Peyer's patch (tissue), 4 donors: ENCODE measurements at regions not wholly inside any gene's neighbourhood (a gene's known extent, or its start where the extent isn't known, plus 50 kb on each side); places are given as distances from the start of the nearest gene placed in this dataset.
A peak's percentile ranks its signal among the peaks of the same experiment; 100 is the strongest.

Experiments used
- DNase-seq, 3 donors: peaks; one replicate each; pipeline ENCODE4 v3.0.0-alpha.2; 2017 to 2019
- H3K27ac ChIP-seq, 4 donors: fragments of 200-600 bp; sonication (generic); one replicate each; pipeline ENCODE4 v1.5.1; 2016 to 2019
- H3K27me3 ChIP-seq, 2 donors: fragments of 200-600 bp; sonication (generic); one replicate each; pipeline ENCODE4 v1.5.1; 2019
- H3K36me3 ChIP-seq, 3 donors: fragments of 200-600 bp; sonication (generic); one replicate each; pipeline ENCODE4 v1.5.1; 2016 to 2019
- H3K4me1 ChIP-seq, 4 donors: fragments of 200-600 bp; sonication (generic); one replicate each; pipeline ENCODE4 v1.5.1; 2016 to 2019
- H3K4me3 ChIP-seq, 4 donors: fragments of 200-600 bp; sonication (generic); 1 replicate in 3 of 4; 2 replicates in 1 of 4; pipeline ENCODE4 v1.5.1; 2016 to 2019; ENCODE audit warnings: mild to moderate bottlenecking in 1 of 4
- H3K9me3 ChIP-seq, 4 donors: fragments of 200-600 bp; sonication (generic); one replicate each; pipeline ENCODE4 v1.5.1; 2016 to 2019; ENCODE audit warnings: mild to moderate bottlenecking in 1 of 4
- POLR2A ChIP-seq, 2 donors: fragments of 450-650 bp; IDR thresholded peaks; one replicate each; pipeline ENCODE4 v1.5.1; 2017; ENCODE audit warnings: antibody characterized with exemption in 2 of 2, mild to moderate bottlenecking in 2 of 2, moderate library complexity in 2 of 2
- TF ChIP-seq, protein P1 (sequence below), 6 experiments: fragments of 450-650 bp in 4 of 6; fragments of 200-600 bp in 2 of 6; sonication (generic) in 1 of 6; IDR thresholded peaks; one replicate each; pipeline ENCODE4 v1.5.1; 2017 to 2019; ENCODE audit warnings: antibody characterized with exemption in 6 of 6, mild to moderate bottlenecking in 3 of 6, moderate library complexity in 1 of 6

DNA sequence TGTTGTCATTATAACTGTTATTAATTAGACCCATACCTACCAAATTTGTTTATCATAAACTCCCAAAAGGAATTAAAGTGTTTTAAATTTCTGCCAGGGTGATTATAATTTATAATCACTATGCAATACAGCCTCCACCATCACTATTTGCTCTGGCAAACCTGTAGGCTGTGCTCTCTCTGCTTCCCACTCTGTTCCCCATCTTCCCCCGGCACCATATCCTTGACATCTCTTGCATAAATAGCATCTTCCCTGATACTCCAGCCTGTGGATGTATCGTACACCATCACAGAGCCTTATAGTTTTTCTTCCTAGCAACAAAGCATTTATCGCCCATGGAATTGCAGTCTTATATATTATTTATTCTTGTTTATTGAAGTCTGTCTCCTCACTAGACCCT is 181.5 kb upstream of the TSC22D1 start:
- Histone ChIP-seq H3K4me3 (no peak overlapping the region), H3K27ac (peak overlapping the region in 1 of 4 donors; percentile 26), H3K27me3 (no peaks in the 10 kb centered on the region), H3K9me3 (no peaks in the 10 kb centered on the region), H3K4me1 (peaks cover 0 to 30% (median 0%) of the 10 kb centered on the region in 4 donors), H3K36me3 (no peaks in the 10 kb centered on the region)
- DNase-seq, result no peak
- TF ChIP-seq POLR2A (IDR thresholded peaks at IDR 0.05), result no peak
- TF ChIP-seq, protein P1, sequence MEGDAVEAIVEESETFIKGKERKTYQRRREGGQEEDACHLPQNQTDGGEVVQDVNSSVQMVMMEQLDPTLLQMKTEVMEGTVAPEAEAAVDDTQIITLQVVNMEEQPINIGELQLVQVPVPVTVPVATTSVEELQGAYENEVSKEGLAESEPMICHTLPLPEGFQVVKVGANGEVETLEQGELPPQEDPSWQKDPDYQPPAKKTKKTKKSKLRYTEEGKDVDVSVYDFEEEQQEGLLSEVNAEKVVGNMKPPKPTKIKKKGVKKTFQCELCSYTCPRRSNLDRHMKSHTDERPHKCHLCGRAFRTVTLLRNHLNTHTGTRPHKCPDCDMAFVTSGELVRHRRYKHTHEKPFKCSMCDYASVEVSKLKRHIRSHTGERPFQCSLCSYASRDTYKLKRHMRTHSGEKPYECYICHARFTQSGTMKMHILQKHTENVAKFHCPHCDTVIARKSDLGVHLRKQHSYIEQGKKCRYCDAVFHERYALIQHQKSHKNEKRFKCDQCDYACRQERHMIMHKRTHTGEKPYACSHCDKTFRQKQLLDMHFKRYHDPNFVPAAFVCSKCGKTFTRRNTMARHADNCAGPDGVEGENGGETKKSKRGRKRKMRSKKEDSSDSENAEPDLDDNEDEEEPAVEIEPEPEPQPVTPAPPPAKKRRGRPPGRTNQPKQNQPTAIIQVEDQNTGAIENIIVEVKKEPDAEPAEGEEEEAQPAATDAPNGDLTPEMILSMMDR (IDR thresholded peaks at IDR 0.05), result no peak

DNA sequence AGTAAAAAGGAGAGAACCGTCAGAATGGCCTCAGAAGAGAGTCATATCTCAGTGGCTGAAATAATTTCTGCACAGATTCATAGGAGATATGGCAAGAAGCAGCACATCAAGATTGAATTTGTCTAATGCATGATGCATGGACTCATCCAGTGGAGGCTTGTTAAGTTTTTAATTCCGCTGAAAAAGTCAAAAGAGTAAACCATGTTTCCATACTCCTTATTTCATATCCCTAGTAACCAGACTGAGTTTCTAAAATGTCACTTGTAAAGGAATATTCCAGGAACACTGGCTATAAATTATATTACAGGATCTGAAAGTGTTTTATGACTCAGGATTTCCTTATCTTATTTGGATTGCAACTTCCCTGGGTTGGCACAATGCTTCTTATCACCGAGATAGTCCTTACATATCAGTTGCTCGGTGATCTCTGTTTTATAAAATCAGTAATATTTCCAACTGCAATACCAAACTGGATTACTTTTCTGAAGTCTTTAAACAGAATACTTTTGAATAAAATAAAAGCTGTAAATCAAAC is 180.2 kb upstream of the TSC22D1 start:
- no peak for DNase-seq
- H3K4me1 ChIP-seq, result peaks cover 0 to 37% (median 0%) of the 10 kb centered on the region in 4 donors
- H3K27ac ChIP-seq, result peak overlapping the region in 3 of 4 donors; percentile 26 to 42 (median 34)

DNA sequence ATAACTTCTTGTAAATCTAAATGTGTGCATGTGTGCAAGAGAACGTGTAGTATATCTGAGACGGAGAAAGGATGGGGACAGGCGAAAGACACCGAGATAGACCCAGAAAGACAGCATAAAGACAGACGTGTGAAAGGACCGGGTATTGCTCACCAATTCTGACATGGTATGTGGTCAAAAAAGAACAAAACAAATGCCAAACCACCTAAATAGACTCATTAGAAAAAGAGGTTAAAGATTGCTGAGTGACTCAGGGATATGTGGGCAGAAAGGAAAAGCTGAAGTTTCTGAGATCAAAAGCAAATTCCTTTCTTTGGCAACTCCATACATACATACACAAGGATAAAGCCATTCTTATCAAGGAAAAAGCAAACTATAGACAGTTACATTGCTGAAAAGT is 179.7 kb upstream of the TSC22D1 start:
- Histone ChIP-seq H3K4me3 (no peak overlapping the region), H3K36me3 (no peaks in the 10 kb centered on the region), H3K27me3 (no peaks in the 10 kb centered on the region), H3K4me1 (peaks cover 0 to 41% (median 0%) of the 10 kb centered on the region in 4 donors), H3K9me3 (no peaks in the 10 kb centered on the region), H3K27ac (peak overlapping the region in 3 of 4 donors; percentile 26 to 42 (median 34))
- DNase-seq, result no peak
- TF ChIP-seq, protein P1 (IDR thresholded peaks at IDR 0.05), result no peak
- no peak for TF ChIP-seq POLR2A (IDR thresholded peaks at IDR 0.05)

More for the DNA sequence above, 180.2 kb upstream of the TSC22D1 start:
- TF ChIP-seq POLR2A (IDR thresholded peaks at IDR 0.05), result no peak
- TF ChIP-seq, protein P1 (IDR thresholded peaks at IDR 0.05), result no peak
- Histone ChIP-seq H3K27me3 (no peaks in the 10 kb centered on the region), H3K4me3 (no peak overlapping the region), H3K36me3 (no peaks in the 10 kb centered on the region), H3K9me3 (no peaks in the 10 kb centered on the region)

DNA sequence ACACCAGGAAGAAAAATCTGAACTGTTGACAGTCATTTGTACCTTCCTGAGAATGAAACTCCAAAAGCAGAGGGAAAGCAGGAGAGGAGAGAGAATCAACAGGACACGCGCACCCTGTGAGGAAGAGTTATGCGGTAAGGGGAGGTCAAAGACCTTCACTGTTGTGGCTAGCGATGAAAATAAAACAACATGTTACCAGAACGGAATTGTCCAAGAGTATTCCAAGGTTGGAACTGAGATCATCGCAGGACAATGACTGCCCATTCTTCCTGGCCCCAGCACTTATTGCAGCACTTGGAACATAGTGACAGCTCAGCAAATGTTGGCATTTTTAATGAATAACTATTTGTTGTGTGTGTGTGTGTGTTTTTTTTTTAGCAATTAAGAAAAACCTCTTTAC is 176.0 kb upstream of the TSC22D1 start:
- no peak overlapping the region for H3K4me3 ChIP-seq
- H3K4me1 ChIP-seq, result peaks cover 0 to 13% (median 0%) of the 10 kb centered on the region in 4 donors
- no peaks in the 10 kb centered on the region for H3K27me3 ChIP-seq
- H3K9me3 ChIP-seq, result no peaks in the 10 kb centered on the region
- no peaks in the 10 kb centered on the region for H3K36me3 ChIP-seq
- peak overlapping the region in 2 of 4 donors; percentile 17 to 20 for H3K27ac ChIP-seq
- no peak for DNase-seq
- TF ChIP-seq POLR2A (IDR thresholded peaks at IDR 0.05), result no peak
- TF ChIP-seq, protein P1 (IDR thresholded peaks at IDR 0.05), result no peak

DNA sequence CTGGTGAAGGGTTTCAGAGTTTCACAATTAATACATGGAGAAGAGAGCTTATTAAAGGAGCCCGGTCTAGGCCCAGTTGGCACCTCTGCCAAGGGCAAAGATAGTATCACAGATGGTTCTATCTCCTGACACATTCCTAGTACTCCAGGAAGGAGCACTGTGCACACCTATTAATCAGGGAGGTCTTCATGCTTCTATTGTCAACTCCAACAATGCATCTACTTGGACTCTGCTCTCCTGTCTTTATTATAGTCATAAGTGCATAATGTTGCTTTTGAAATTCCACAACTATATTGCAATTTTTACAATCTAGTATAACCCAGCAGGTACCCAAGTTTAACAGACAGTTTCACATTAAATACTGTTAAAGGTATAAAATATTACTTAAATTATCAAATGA is 174.5 kb upstream of the TSC22D1 start:
- H3K9me3 ChIP-seq, result no peaks in the 10 kb centered on the region
- peaks cover 0 to 13% (median 0%) of the 10 kb centered on the region in 4 donors for H3K4me1 ChIP-seq
- H3K27ac ChIP-seq, result peak overlapping the region in 1 of 4 donors; percentile 32
- no peak overlapping the region for H3K4me3 ChIP-seq
- DNase-seq, result no peak
- H3K36me3 ChIP-seq, result no peaks in the 10 kb centered on the region
- TF ChIP-seq POLR2A (IDR thresholded peaks at IDR 0.05), result no peak
- TF ChIP-seq, protein P1 (IDR thresholded peaks at IDR 0.05), result no peak
- H3K27me3 ChIP-seq, result no peaks in the 10 kb centered on the region
